ENCODE measurements at regions not wholly inside any gene's neighbourhood (a gene's known extent, or its start where the extent isn't known, plus 50 kb on each side); places are given as distances from the start of the nearest gene placed in this dataset.

GRCh38 chr15:85943791-85944190 is 135.9 kb upstream of the AGBL1 start:
- H3K27me3 ChIP-seq: no peaks in the 10 kb centered on the region
- H3K27ac ChIP-seq: no peak overlapping the region
- no peaks in the 10 kb centered on the region for H3K9me3 ChIP-seq
- no peak for DNase-seq (ENCODE audit: low spot score)
- TF ChIP-seq CTCF (IDR thresholded peaks at IDR 0.05): no peak
- H3K4me3 ChIP-seq: no peak overlapping the region
- no peaks in the 10 kb centered on the region for H3K4me1 ChIP-seq
- no peaks in the 10 kb centered on the region for H3K36me3 ChIP-seq

- Histone ChIP-seq H3K36me3 (no peaks in the 10 kb centered on the region), H3K27me3 (no peaks in the 10 kb centered on the region), H3K4me3 (no peak overlapping the region), H3K9me3 (no peaks in the 10 kb centered on the region), H3K4me1 (no peaks in the 10 kb centered on the region), H3K27ac (no peak overlapping the region)
- no peak for TF ChIP-seq CTCF (IDR thresholded peaks at IDR 0.05)
- DNase-seq (ENCODE audit: low spot score): no peak
Measured at GRCh38 chr15:85947021-85947420, 132.7 kb upstream of the AGBL1 start.

GRCh38 chr15:85947936-85948335 is 131.7 kb upstream of the AGBL1 start:
- no peaks in the 10 kb centered on the region for H3K36me3 ChIP-seq
- no peak overlapping the region for H3K4me3 ChIP-seq
- no peaks in the 10 kb centered on the region for H3K4me1 ChIP-seq
- TF ChIP-seq CTCF (IDR thresholded peaks at IDR 0.05): no peak
- H3K27me3 ChIP-seq: no peaks in the 10 kb centered on the region
- H3K9me3 ChIP-seq: no peaks in the 10 kb centered on the region
- no peak overlapping the region for H3K27ac ChIP-seq
- no peak for DNase-seq (ENCODE audit: low spot score)

DNA sequence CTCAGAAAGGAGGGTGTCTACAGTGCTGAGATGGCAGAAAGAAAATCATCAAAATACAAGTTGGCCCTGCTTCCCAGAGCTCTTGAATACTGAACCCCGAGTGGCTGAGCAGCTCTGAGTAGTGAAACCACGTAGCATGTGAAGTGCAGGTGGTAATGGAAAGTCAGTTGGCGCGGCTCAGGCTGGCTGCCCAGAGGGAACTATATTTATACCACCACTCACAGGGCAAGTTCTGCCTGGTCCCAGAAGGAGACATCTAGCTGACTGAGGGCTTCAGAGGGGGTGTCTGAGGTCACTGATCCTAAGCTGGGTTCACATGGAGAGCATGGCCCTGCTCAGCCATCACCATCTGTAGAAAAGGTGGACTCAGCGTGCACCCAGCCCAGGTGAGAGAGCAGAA is 129.6 kb upstream of the AGBL1 start:
- Histone ChIP-seq H3K4me3 (no peak overlapping the region), H3K27me3 (no peaks in the 10 kb centered on the region), H3K27ac (no peak overlapping the region), H3K4me1 (no peaks in the 10 kb centered on the region), H3K9me3 (no peaks in the 10 kb centered on the region), H3K36me3 (no peaks in the 10 kb centered on the region)
- TF ChIP-seq CTCF (IDR thresholded peaks at IDR 0.05): no peak
- no peak for DNase-seq (ENCODE audit: low spot score)

- Histone ChIP-seq H3K27me3 (no peaks in the 10 kb centered on the region), H3K4me3 (no peak overlapping the region), H3K4me1 (no peaks in the 10 kb centered on the region), H3K27ac (no peak overlapping the region), H3K36me3 (no peaks in the 10 kb centered on the region), H3K9me3 (no peaks in the 10 kb centered on the region)
- TF ChIP-seq CTCF (IDR thresholded peaks at IDR 0.05): no peak
- no peak for DNase-seq (ENCODE audit: low spot score)
Measured at GRCh38 chr15:85954586-85954985, 125.1 kb upstream of the AGBL1 start.

GRCh38 chr15:85955501-85956391 is 123.9 kb upstream of the AGBL1 start:
- H3K27ac ChIP-seq: no peak overlapping the region
- H3K9me3 ChIP-seq: no peaks in the 10 kb centered on the region
- H3K4me1 ChIP-seq: no peaks in the 10 kb centered on the region
- no peaks in the 10 kb centered on the region for H3K36me3 ChIP-seq
- H3K27me3 ChIP-seq: no peaks in the 10 kb centered on the region
- TF ChIP-seq CTCF (IDR thresholded peaks at IDR 0.05): no peak
- no peak for DNase-seq (ENCODE audit: low spot score)
- no peak overlapping the region for H3K4me3 ChIP-seq

All from right atrium auricular region (tissue), 2 donors.